ENCODE measurements at regions not wholly inside any gene's neighbourhood (a gene's known extent, or its start where the extent isn't known, plus 50 kb on each side); places are given as distances from the start of the nearest gene placed in this dataset.

DNA sequence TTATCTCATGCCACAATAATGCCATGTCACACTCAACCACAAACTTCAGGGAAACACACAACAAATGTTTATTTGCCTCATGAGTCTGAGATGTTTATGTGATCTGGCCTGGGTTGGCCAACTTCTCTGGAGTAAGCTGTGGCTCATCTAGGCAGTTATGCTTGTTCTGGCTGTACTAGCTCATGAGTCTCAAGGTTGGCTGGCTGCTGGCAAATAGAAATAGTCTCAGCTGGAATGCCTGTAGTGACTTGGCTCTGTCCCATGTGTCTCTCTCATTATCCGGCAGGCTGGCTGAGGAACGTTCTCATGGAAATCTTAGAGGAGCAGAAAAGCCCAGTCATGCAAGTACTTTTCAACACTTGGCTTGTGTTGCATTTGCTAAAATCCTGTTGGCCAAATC is 234.9 kb upstream of the CDH2 start:
- no peak for TF ChIP-seq POLR2A (IDR thresholded peaks at IDR 0.05)
- TF ChIP-seq, protein P1, sequence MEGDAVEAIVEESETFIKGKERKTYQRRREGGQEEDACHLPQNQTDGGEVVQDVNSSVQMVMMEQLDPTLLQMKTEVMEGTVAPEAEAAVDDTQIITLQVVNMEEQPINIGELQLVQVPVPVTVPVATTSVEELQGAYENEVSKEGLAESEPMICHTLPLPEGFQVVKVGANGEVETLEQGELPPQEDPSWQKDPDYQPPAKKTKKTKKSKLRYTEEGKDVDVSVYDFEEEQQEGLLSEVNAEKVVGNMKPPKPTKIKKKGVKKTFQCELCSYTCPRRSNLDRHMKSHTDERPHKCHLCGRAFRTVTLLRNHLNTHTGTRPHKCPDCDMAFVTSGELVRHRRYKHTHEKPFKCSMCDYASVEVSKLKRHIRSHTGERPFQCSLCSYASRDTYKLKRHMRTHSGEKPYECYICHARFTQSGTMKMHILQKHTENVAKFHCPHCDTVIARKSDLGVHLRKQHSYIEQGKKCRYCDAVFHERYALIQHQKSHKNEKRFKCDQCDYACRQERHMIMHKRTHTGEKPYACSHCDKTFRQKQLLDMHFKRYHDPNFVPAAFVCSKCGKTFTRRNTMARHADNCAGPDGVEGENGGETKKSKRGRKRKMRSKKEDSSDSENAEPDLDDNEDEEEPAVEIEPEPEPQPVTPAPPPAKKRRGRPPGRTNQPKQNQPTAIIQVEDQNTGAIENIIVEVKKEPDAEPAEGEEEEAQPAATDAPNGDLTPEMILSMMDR (IDR thresholded peaks at IDR 0.05), result no peak

Measured in uterus (tissue), 2 donors.